ENCODE measurements at regions not wholly inside any gene's neighbourhood (a gene's known extent, or its start where the extent isn't known, plus 50 kb on each side); places are given as distances from the start of the nearest gene placed in this dataset.

DNA sequence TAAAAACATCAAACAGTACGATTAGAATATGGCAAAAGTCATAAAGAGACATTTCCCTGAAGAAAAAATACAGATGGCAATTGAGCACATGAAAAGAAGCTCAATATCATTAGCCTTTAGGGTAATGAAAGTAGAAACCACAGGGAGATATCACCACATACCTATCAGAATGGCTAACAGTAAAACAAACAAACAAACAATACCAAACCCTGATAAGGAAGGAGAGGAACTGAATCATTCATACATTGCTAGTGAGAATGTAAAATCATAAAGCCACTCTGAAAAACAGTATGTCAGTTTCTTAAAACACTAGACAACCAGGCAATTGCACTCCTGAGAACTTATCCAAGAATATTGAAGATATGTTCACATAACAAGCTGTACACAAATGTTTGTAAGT, 1342.5 kb upstream of the SLC10A2 start:
- Histone ChIP-seq H3K4me3 (no peak overlapping the region), H3K27ac (no peak overlapping the region), H3K27me3 (no peaks in the 10 kb centered on the region), H3K4me1 (no peaks in the 10 kb centered on the region), H3K9me3 (no peaks in the 10 kb centered on the region), H3K36me3 (no peaks in the 10 kb centered on the region)
- TF ChIP-seq POLR2A (IDR thresholded peaks at IDR 0.05) (no peak), POLR2AphosphoS5 (IDR thresholded peaks at IDR 0.05) (no peak), CTCF (IDR thresholded peaks at IDR 0.05) (no peak), EP300 (IDR thresholded peaks at IDR 0.05) (no peak)
- no peak for ATAC-seq
- 40 to 42% methylated on average over 1 of the region's 1 CpG for WGBS, 2 donors (ENCODE audit: low coverage in 1 of 2)

- ATAC-seq: no peak
These were observed 1338.1 kb upstream of the SLC10A2 start for GRCh38 chr13:104404325-104404724.

GRCh38 chr13:104389691-104390090, 1323.5 kb upstream of the SLC10A2 start:
- 65 to 83% methylated on average over 2 of the region's 2 CpGs for WGBS, 2 donors (ENCODE audit: low coverage in 1 of 2)
- TF ChIP-seq POLR2A (IDR thresholded peaks at IDR 0.05) (no peak), CTCF (IDR thresholded peaks at IDR 0.05) (no peak), POLR2AphosphoS5 (IDR thresholded peaks at IDR 0.05) (no peak), EP300 (IDR thresholded peaks at IDR 0.05) (no peak)
- Histone ChIP-seq H3K27me3 (no peaks in the 10 kb centered on the region), H3K4me1 (no peaks in the 10 kb centered on the region), H3K4me3 (no peak overlapping the region), H3K27ac (no peak overlapping the region), H3K9me3 (peaks cover 0 to 5% (median 0%) of the 10 kb centered on the region in 3 donors), H3K36me3 (no peaks in the 10 kb centered on the region)
- no peak for ATAC-seq

More at GRCh38 chr13:104404325-104404724, 1338.1 kb upstream of the SLC10A2 start:
- H3K4me3 ChIP-seq: no peak overlapping the region
- no peaks in the 10 kb centered on the region for H3K9me3 ChIP-seq
- H3K4me1 ChIP-seq: no peaks in the 10 kb centered on the region
- no peaks in the 10 kb centered on the region for H3K36me3 ChIP-seq
- 47 to 56% methylated on average over 2 of the region's 2 CpGs for WGBS, 2 donors (ENCODE audit: low coverage in 1 of 2)
- H3K27me3 ChIP-seq: no peaks in the 10 kb centered on the region
- TF ChIP-seq POLR2AphosphoS5 (IDR thresholded peaks at IDR 0.05) (no peak), EP300 (IDR thresholded peaks at IDR 0.05) (no peak), POLR2A (IDR thresholded peaks at IDR 0.05) (no peak), CTCF (IDR thresholded peaks at IDR 0.05) (no peak)
- no peak overlapping the region for H3K27ac ChIP-seq

GRCh38 chr13:104387510-104387909, 1321.3 kb upstream of the SLC10A2 start:
- H3K27me3 ChIP-seq: no peaks in the 10 kb centered on the region
- no peak overlapping the region for H3K4me3 ChIP-seq
- no peaks in the 10 kb centered on the region for H3K36me3 ChIP-seq
- H3K4me1 ChIP-seq: no peaks in the 10 kb centered on the region
- H3K27ac ChIP-seq: no peak overlapping the region
- TF ChIP-seq POLR2A (IDR thresholded peaks at IDR 0.05) (no peak), POLR2AphosphoS5 (IDR thresholded peaks at IDR 0.05) (no peak), EP300 (IDR thresholded peaks at IDR 0.05) (no peak), CTCF (IDR thresholded peaks at IDR 0.05) (no peak)
- H3K9me3 ChIP-seq: peaks cover 0 to 5% (median 0%) of the 10 kb centered on the region in 3 donors
- no peak for ATAC-seq
- 75 to 90% methylated on average over 3 of the region's 3 CpGs for WGBS, 2 donors (ENCODE audit: low coverage in 1 of 2)

GRCh38 chr13:104385404-104385803, 1319.2 kb upstream of the SLC10A2 start:
- TF ChIP-seq POLR2AphosphoS5 (IDR thresholded peaks at IDR 0.05) (no peak), CTCF (IDR thresholded peaks at IDR 0.05) (no peak), EP300 (IDR thresholded peaks at IDR 0.05) (no peak), POLR2A (IDR thresholded peaks at IDR 0.05) (no peak)
- Histone ChIP-seq H3K27ac (no peak overlapping the region), H3K4me3 (no peak overlapping the region), H3K9me3 (peaks cover 0 to 5% (median 0%) of the 10 kb centered on the region in 3 donors), H3K36me3 (no peaks in the 10 kb centered on the region), H3K4me1 (no peaks in the 10 kb centered on the region), H3K27me3 (no peaks in the 10 kb centered on the region)
- WGBS, 2 donors (ENCODE audit: low coverage in 1 of 2): 58 to 71% methylated on average over 2 of the region's 2 CpGs
- ATAC-seq: no peak

Measured in gastroesophageal sphincter (tissue), 4 donors.